Caco-2 (cell line): ENCODE measurements at regions not wholly inside any gene's neighbourhood (a gene's known extent, or its start where the extent isn't known, plus 50 kb on each side); places are given as distances from the start of the nearest gene placed in this dataset.

Experiments used
- BruUV-seq: library from RNA; stranded (reverse); fragments of 400-500 nt; replicated peaks from 2 replicates; lab custom pipeline; 2021; lab: Mats Ljungman, UMichigan
- CTCF ChIA-PET: fragments of 300-600 bp; sonication (Branson Sonifier 250); formaldehyde crosslinking; loops from one replicate; lab custom pipeline; 2022; ENCODE audit warnings: antibody characterized with exemption; lab: Charles Lee
- POLR2A ChIA-PET: fragments of 300-600 bp; sonication (Branson Sonifier 250); formaldehyde crosslinking; loops from one replicate; lab custom pipeline; 2022; ENCODE audit warnings: antibody characterized with exemption; lab: Charles Lee
- DNase-seq, 2 experiments: peaks; one replicate each; pipeline versions ENCODE4 v3.0.0 to v3.0.0-alpha.2; 2020 to 2022
- H3K27me3 ChIP-seq: replicated peaks from 2 replicates; pipeline ENCODE4 v1.6.0; 2011; ENCODE audit warnings: low read length; ENCODE audit not compliant: control insufficient read depth, insufficient read depth
- H3K36me3 ChIP-seq: 2 replicates; pipeline ENCODE4 v1.5.1; 2011; ENCODE audit warnings: low read length; ENCODE audit not compliant: control insufficient read depth, insufficient read depth
- H3K4me1 ChIP-seq: fragments of 250-450 bp; sonication (Bioruptor Pico); 2 replicates; pipeline ENCODE4 v1.5.1; 2020; ENCODE audit warnings: mild to moderate bottlenecking
- H3K4me3 ChIP-seq: 2 replicates; pipeline ENCODE4 v1.5.1; 2011; ENCODE audit warnings: low read depth, mild to moderate bottlenecking, control low read depth, low read length
- H3K9me3 ChIP-seq: fragments of 250-450 bp; sonication (Bioruptor Pico); 2 replicates; pipeline ENCODE4 v1.5.1; 2020; ENCODE audit warnings: mild to moderate bottlenecking, moderate library complexity
- H3K27ac Mint-ChIP-seq: one replicate; pipeline ENCODE4 v1.8.0; 2022; ENCODE audit warnings: mixed read lengths; ENCODE audit not compliant: unreplicated experiment
- H3K27me3 Mint-ChIP-seq: one replicate; pipeline ENCODE4 v1.8.0; 2022; ENCODE audit warnings: mixed read lengths; ENCODE audit not compliant: insufficient read depth, unreplicated experiment
- H3K36me3 Mint-ChIP-seq: one replicate; pipeline ENCODE4 v1.8.0; 2022; ENCODE audit warnings: mild to moderate bottlenecking, mixed read lengths; ENCODE audit not compliant: insufficient read depth, unreplicated experiment
- H3K4me1 Mint-ChIP-seq: one replicate; pipeline ENCODE4 v1.8.0; 2022; ENCODE audit warnings: low read depth, mixed read lengths; ENCODE audit not compliant: unreplicated experiment
- H3K4me3 Mint-ChIP-seq: one replicate; pipeline ENCODE4 v1.8.0; 2022; ENCODE audit warnings: mild to moderate bottlenecking, moderate library complexity, mixed read lengths; ENCODE audit not compliant: unreplicated experiment
- H3K9me3 Mint-ChIP-seq: one replicate; pipeline ENCODE4 v1.8.0; 2022; ENCODE audit warnings: mixed read lengths; ENCODE audit not compliant: unreplicated experiment
- intact Hi-C: fragments of 100-400 bp; cut with micrococcal nuclease; formaldehyde crosslinking; loops from one replicate; pipeline ENCODE4 v1.10.0; 2022; ENCODE audit not compliant: unreplicated experiment
- TF ChIP-seq, protein P1 (sequence below), 2 experiments: fragments of 200-600 bp in 1 of 2; IDR thresholded peaks; 1 replicate in 1 of 2; 2 replicates in 1 of 2; pipeline versions ENCODE4 v1.5.1 to v1.8.0; 2011 to 2022; ENCODE audit warnings: antibody characterized with exemption in 1 of 2, control low read depth in 1 of 2, inconsistent platforms in 1 of 2, low read depth in 1 of 2, low read length in 1 of 2, mild to moderate bottlenecking in 1 of 2, moderate library complexity in 1 of 2; ENCODE audit not compliant: insufficient read depth in 1 of 2, severe bottlenecking in 1 of 2, unreplicated experiment in 1 of 2

DNA sequence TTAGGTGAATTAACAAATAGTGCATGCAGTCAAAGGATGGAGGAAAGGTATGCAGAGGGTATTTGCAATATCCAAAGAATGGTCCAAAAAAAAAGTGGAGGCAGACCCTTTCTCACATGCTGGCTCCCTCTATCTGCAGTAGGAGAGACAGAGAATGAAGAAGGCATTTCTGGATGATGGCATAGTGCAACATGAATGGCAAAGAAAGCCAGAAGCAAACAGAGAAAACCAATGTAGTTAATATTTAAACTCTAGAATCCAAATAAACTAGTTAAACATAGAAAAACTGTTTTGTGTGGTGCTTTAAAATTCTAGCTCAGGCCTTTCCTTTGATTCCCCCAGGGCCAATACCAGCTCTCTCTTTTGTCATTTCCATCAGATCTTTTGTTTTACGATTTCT, 403.1 kb upstream of the WWC1 start:
- CTCF ChIA-PET = interaction anchor here (0.6 kb wide), 1 partner anchor 165 kb away, joined by 5 read pairs; no protein-coding TSS in a partner anchor
- DNase-seq = peak in 1 of 2 experiments; percentile 28
- H3K9me3 Mint-ChIP-seq = peaks cover 10% of the 10 kb centered on the region

DNA sequence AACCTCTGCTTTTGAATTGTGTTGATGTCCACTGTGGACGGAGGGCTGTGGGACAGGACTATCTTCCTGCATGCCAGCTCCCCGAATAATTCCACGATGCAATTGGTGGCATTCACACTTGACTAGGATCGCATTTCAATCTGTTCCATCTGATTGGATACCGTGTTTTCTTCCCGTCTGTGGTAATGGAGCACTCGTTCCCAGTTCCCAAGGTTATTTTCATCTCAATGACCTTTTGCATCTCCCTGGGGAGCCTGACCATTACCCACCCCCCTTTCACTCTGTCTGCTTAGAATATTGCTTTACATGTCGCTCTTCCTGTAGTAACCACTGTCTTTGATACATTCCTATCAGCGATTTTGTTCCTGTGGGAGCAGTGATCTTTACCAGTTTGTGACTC, 402.2 kb upstream of the WWC1 start:
- Mint-ChIP-seq H3K4me3 (no peak overlapping the region), H3K9me3 (peaks cover 10% of the 10 kb centered on the region), H3K27me3 (peaks cover under 1% of the 10 kb centered on the region), H3K4me1 (peaks cover 13% of the 10 kb centered on the region), H3K27ac (no peak overlapping the region), H3K36me3 (no peaks in the 10 kb centered on the region)
- Histone ChIP-seq H3K36me3 (no peaks in the 10 kb centered on the region), H3K27me3 (no peaks in the 10 kb centered on the region), H3K9me3 (no peaks in the 10 kb centered on the region), H3K4me1 (peaks cover 5% of the 10 kb centered on the region), H3K4me3 (no peak overlapping the region)
- POLR2A ChIA-PET = no interaction called here
- TF ChIP-seq, protein P1, sequence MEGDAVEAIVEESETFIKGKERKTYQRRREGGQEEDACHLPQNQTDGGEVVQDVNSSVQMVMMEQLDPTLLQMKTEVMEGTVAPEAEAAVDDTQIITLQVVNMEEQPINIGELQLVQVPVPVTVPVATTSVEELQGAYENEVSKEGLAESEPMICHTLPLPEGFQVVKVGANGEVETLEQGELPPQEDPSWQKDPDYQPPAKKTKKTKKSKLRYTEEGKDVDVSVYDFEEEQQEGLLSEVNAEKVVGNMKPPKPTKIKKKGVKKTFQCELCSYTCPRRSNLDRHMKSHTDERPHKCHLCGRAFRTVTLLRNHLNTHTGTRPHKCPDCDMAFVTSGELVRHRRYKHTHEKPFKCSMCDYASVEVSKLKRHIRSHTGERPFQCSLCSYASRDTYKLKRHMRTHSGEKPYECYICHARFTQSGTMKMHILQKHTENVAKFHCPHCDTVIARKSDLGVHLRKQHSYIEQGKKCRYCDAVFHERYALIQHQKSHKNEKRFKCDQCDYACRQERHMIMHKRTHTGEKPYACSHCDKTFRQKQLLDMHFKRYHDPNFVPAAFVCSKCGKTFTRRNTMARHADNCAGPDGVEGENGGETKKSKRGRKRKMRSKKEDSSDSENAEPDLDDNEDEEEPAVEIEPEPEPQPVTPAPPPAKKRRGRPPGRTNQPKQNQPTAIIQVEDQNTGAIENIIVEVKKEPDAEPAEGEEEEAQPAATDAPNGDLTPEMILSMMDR (IDR thresholded peaks at IDR 0.05; ENCODE audit: insufficient read depth in 1 of 2, low read depth in 1 of 2, low read length in 1 of 2, severe bottlenecking in 1 of 2, unreplicated experiment in 1 of 2) = no peak
- no TSS peak for BruUV-seq
- DNase-seq = no peak
- intact Hi-C loops = loop anchor here (2.0 kb wide), 2 partner anchors 28 to 86 kb away; no protein-coding TSS in a partner anchor
- CTCF ChIA-PET = no interaction called here

More for the DNA sequence above, 403.1 kb upstream of the WWC1 start:
- intact Hi-C loops = loop anchor here (1.0 to 2.0 kb wide), 3 partner anchors 28 to 165 kb away; no protein-coding TSS in a partner anchor
- TF ChIP-seq, protein P1 (IDR thresholded peaks at IDR 0.05; ENCODE audit: insufficient read depth in 1 of 2, low read depth in 1 of 2, low read length in 1 of 2, severe bottlenecking in 1 of 2, unreplicated experiment in 1 of 2) = peak in 1 of 2 experiments; percentile 46
- Histone ChIP-seq H3K4me1 (peaks cover 5% of the 10 kb centered on the region), H3K27me3 (no peaks in the 10 kb centered on the region), H3K36me3 (no peaks in the 10 kb centered on the region), H3K9me3 (no peaks in the 10 kb centered on the region), H3K4me3 (no peak overlapping the region)
- Mint-ChIP-seq H3K4me1 (peaks cover 13% of the 10 kb centered on the region), H3K27ac (no peak overlapping the region), H3K4me3 (no peak overlapping the region), H3K27me3 (no peaks in the 10 kb centered on the region), H3K36me3 (no peaks in the 10 kb centered on the region)
- BruUV-seq = no TSS peak
- POLR2A ChIA-PET = no interaction called here

DNA sequence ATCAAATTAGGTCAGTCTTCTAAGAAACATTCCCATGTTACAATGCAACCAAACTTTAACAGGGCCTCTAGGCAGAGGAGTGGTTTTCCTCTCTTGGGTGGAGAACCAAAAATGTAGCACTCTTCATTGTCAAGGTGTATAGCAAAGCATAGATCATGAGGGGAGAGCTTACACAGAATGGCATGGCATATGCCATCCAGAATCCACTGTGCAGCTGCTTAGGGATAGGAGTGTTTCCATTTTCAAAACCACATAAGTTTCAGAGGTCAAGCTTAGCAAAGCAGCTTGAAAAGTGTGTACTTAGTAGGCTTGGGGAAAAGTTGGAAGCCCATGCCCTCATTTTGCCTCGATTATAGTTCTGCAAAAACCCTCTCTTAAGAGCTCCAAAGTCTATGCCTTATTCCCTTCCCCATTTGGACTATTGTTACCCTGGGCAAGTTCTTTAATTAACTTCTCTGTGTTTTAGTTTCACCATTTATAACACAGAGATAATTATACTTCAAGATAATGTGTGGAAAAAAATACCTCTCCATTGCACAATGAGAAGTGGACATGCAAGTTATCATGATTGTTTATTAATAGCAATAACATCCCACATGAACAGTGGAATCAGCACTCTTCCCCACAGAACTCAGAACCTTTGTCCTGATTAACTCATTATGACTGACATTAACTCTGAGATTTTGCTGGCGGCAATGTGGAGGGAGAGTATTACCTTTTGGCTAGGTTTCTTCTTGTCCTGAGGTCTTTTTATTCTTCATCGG, 398.9 kb upstream of the WWC1 start:
- TF ChIP-seq, protein P1 (IDR thresholded peaks at IDR 0.05; ENCODE audit: insufficient read depth in 1 of 2, low read depth in 1 of 2, low read length in 1 of 2, severe bottlenecking in 1 of 2, unreplicated experiment in 1 of 2) = no peak
- Mint-ChIP-seq H3K27ac (no peak overlapping the region), H3K9me3 (peaks cover 10% of the 10 kb centered on the region), H3K4me1 (peaks cover 13% of the 10 kb centered on the region), H3K36me3 (no peaks in the 10 kb centered on the region), H3K27me3 (peaks cover 16% of the 10 kb centered on the region), H3K4me3 (no peak overlapping the region)
- no peak for DNase-seq
- Histone ChIP-seq H3K4me3 (no peak overlapping the region), H3K36me3 (no peaks in the 10 kb centered on the region), H3K9me3 (no peaks in the 10 kb centered on the region), H3K4me1 (peaks cover 5% of the 10 kb centered on the region), H3K27me3 (no peaks in the 10 kb centered on the region)
- CTCF ChIA-PET = no interaction called here
- POLR2A ChIA-PET = no interaction called here
- intact Hi-C loops = no loop called here
- no TSS peak for BruUV-seq
